ENCODE measurements at regions not wholly inside any gene's neighbourhood (a gene's known extent, or its start where the extent isn't known, plus 50 kb on each side); places are given as distances from the start of the nearest gene placed in this dataset.

DNA sequence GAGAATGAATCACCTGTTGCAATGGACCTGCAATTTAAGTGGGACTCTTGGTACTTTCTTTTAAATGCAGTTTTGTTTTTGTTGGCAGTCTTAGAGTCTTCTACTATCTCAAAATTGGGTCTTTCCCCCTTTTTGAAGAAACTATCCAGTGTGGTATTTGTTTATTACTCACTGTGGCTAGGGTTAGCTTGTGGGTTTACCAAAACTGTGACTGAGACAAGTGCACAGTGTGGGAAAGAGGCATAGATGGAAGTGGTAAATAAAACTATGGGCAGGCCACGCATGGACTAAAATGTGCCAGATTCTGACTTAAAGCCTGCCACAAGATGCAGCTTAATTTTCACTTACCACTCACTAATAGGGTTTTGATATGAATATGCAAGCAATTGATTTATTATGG is 1441.7 kb downstream of the PLA2G4A start:
- Histone ChIP-seq H2AFZ (no peak overlapping the region), H3K9me2 (ENCODE audit: insufficient read depth) (no peaks in the 10 kb centered on the region), H3K79me2 (ENCODE audit: low read depth) (no peaks in the 10 kb centered on the region), H3F3A (ENCODE audit: insufficient read depth, low read depth) (no peaks in the 10 kb centered on the region), H3K36me3 (ENCODE audit: low read depth) (no peaks in the 10 kb centered on the region), H3K4me3 (no peak overlapping the region), H3K4me2 (no peak overlapping the region), H3K9me3 (ENCODE audit: insufficient read depth, low read depth) (no peaks in the 10 kb centered on the region), H3K27me3 (ENCODE audit: insufficient read depth, low read depth) (no peaks in the 10 kb centered on the region), H4K20me1 (ENCODE audit: insufficient read depth) (no peaks in the 10 kb centered on the region), H3K27ac (no peak overlapping the region), H3K4me1 (replicated peaks; ENCODE audit: insufficient read depth) (no peaks in the 10 kb centered on the region)
- DNase-seq = no peak
- POLR2A ChIA-PET (ENCODE audit: unreplicated experiment) = no interaction called here
- CTCF ChIA-PET = no interaction called here
- intact Hi-C loops (cut with micrococcal nuclease; ENCODE audit: unreplicated experiment) = no loop called here
- no peak for TF ChIP-seq EZH2 (IDR thresholded peaks at IDR 0.05; ENCODE audit: low read depth)
- TF ChIP-seq, protein P1, sequence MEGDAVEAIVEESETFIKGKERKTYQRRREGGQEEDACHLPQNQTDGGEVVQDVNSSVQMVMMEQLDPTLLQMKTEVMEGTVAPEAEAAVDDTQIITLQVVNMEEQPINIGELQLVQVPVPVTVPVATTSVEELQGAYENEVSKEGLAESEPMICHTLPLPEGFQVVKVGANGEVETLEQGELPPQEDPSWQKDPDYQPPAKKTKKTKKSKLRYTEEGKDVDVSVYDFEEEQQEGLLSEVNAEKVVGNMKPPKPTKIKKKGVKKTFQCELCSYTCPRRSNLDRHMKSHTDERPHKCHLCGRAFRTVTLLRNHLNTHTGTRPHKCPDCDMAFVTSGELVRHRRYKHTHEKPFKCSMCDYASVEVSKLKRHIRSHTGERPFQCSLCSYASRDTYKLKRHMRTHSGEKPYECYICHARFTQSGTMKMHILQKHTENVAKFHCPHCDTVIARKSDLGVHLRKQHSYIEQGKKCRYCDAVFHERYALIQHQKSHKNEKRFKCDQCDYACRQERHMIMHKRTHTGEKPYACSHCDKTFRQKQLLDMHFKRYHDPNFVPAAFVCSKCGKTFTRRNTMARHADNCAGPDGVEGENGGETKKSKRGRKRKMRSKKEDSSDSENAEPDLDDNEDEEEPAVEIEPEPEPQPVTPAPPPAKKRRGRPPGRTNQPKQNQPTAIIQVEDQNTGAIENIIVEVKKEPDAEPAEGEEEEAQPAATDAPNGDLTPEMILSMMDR (conservative IDR thresholded peaks at IDR 0.05) = no peak
- BruUV-seq (replicated peaks) = no TSS peak

DNA sequence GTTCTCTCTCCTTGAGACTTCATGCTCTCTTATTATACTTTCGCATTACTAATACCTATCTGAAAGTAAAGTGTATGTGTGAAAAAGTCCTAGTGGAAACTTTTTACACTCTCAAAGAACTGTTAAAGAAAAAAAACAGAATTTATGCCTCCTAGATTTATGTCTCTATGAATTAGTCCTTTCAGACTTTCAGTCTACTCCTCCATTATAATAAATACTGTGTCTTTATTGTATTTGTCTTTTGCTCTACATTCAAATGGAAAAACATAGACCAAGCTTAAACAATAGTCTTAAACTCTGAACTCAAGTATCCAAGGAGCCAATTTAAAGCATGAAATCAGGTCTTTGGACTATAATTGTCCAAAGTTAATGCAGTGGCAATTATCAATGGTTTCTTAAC is 1449.0 kb downstream of the PLA2G4A start:
- TF ChIP-seq, protein P1 (conservative IDR thresholded peaks at IDR 0.05) = no peak
- TF ChIP-seq EZH2 (IDR thresholded peaks at IDR 0.05; ENCODE audit: low read depth) = no peak
- POLR2A ChIA-PET (ENCODE audit: unreplicated experiment) = no interaction called here
- DNase-seq = no peak
- H3K79me2 ChIP-seq (ENCODE audit: low read depth) = no peaks in the 10 kb centered on the region
- H2AFZ ChIP-seq = no peak overlapping the region
- no peaks in the 10 kb centered on the region for H3K9me2 ChIP-seq (ENCODE audit: insufficient read depth)
- BruUV-seq (replicated peaks) = no TSS peak
- no peaks in the 10 kb centered on the region for H3K27me3 ChIP-seq (ENCODE audit: insufficient read depth, low read depth)
- no peaks in the 10 kb centered on the region for H4K20me1 ChIP-seq (ENCODE audit: insufficient read depth)
- no peak overlapping the region for H3K4me2 ChIP-seq
- no peaks in the 10 kb centered on the region for H3K4me1 ChIP-seq (replicated peaks; ENCODE audit: insufficient read depth)
- no peaks in the 10 kb centered on the region for H3F3A ChIP-seq (ENCODE audit: insufficient read depth, low read depth)
- H3K36me3 ChIP-seq (ENCODE audit: low read depth) = no peaks in the 10 kb centered on the region
- H3K27ac ChIP-seq = no peak overlapping the region
- intact Hi-C loops (cut with micrococcal nuclease; ENCODE audit: unreplicated experiment) = no loop called here
- H3K9me3 ChIP-seq (ENCODE audit: insufficient read depth, low read depth) = no peaks in the 10 kb centered on the region
- CTCF ChIA-PET = no interaction called here
- H3K4me3 ChIP-seq = no peak overlapping the region

DNA sequence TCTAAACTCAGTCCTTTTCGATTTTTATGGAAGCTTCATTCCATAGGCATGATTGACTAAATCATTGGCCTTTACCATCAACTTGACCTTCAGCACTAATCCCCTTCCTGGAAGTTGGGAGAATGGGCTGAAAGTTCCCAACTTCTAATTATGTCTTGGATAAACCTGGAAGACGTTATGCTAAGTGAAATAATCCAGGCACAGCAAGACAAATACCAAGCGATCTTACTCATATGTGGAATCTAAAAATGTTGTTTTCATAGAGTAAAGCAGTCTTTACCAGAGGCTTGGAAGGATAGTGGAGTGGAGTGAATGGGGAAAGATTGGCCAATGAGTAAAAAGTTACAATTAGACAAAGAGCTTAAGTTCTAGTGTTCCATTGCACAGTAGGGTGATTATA is 1453.2 kb downstream of the PLA2G4A start:
- H3K79me2 ChIP-seq (ENCODE audit: low read depth) = no peaks in the 10 kb centered on the region
- no peak for TF ChIP-seq EZH2 (IDR thresholded peaks at IDR 0.05; ENCODE audit: low read depth)
- TF ChIP-seq, protein P1 (conservative IDR thresholded peaks at IDR 0.05) = no peak
- no peak overlapping the region for H3K4me2 ChIP-seq
- H3F3A ChIP-seq (ENCODE audit: insufficient read depth, low read depth) = no peaks in the 10 kb centered on the region
- H2AFZ ChIP-seq = no peak overlapping the region
- no peak for DNase-seq
- H3K27ac ChIP-seq = no peak overlapping the region
- intact Hi-C loops (cut with micrococcal nuclease; ENCODE audit: unreplicated experiment) = no loop called here
- H3K36me3 ChIP-seq (ENCODE audit: low read depth) = no peaks in the 10 kb centered on the region
- BruUV-seq (replicated peaks) = no TSS peak
- ChIA-PET POLR2A (ENCODE audit: unreplicated experiment) (no interaction called here), CTCF (no interaction called here)
- H3K27me3 ChIP-seq (ENCODE audit: insufficient read depth, low read depth) = no peaks in the 10 kb centered on the region
- H3K9me2 ChIP-seq (ENCODE audit: insufficient read depth) = no peaks in the 10 kb centered on the region
- H3K9me3 ChIP-seq (ENCODE audit: insufficient read depth, low read depth) = no peaks in the 10 kb centered on the region
- no peaks in the 10 kb centered on the region for H3K4me1 ChIP-seq (replicated peaks; ENCODE audit: insufficient read depth)
- no peak overlapping the region for H3K4me3 ChIP-seq
- no peaks in the 10 kb centered on the region for H4K20me1 ChIP-seq (ENCODE audit: insufficient read depth)

Measured in PC-9 (cell line).